ENCODE measurements at regions not wholly inside any gene's neighbourhood (a gene's known extent, or its start where the extent isn't known, plus 50 kb on each side); places are given as distances from the start of the nearest gene placed in this dataset.
"Not testable (repeated sequence)": the region's sequence is repeated elsewhere in the genome, so short reads cannot be mapped to it uniquely, and the experiment has no call there.

GRCh38 chr16:87044032-87044382, 273.2 kb downstream of the C16orf95 start:
- Histone ChIP-seq H3K27me3 (ENCODE audit: control insufficient read depth, insufficient read depth) (no peaks in the 10 kb centered on the region), H3K9me3 (ENCODE audit: control insufficient read depth, low read length) (no peaks in the 10 kb centered on the region), H3K4me1 (ENCODE audit: control insufficient read depth, insufficient read depth, low read length) (peaks cover 5% of the 10 kb centered on the region), H3K4me3 (ENCODE audit: low read length) (no peak overlapping the region), H3K27ac (ENCODE audit: low read length) (no peak overlapping the region)
- intact Hi-C loops (cut with DNase I): no loop called here
- DNase-seq (no peak), ATAC-seq (no peak)
- 71% methylated on average over 8 of the region's 8 CpGs for WGBS

- ATAC-seq (no peak), DNase-seq (no peak)
- Histone ChIP-seq H3K4me1 (ENCODE audit: control insufficient read depth, insufficient read depth, low read length) (peaks cover 5% of the 10 kb centered on the region), H3K4me3 (ENCODE audit: low read length) (no peak overlapping the region), H3K9me3 (ENCODE audit: control insufficient read depth, low read length) (no peaks in the 10 kb centered on the region), H3K27me3 (ENCODE audit: control insufficient read depth, insufficient read depth) (no peaks in the 10 kb centered on the region), H3K27ac (ENCODE audit: low read length) (no peak overlapping the region)
- WGBS: 92% methylated on average over 11 of the region's 11 CpGs
- intact Hi-C loops (cut with DNase I): no loop called here
These were observed 272.4 kb downstream of the C16orf95 start for GRCh38 chr16:87044829-87045228.

GRCh38 chr16:87045466-87046216, 271.6 kb downstream of the C16orf95 start:
- no peak for DNase-seq
- no peaks in the 10 kb centered on the region for H3K9me3 ChIP-seq (ENCODE audit: control insufficient read depth, low read length)
- intact Hi-C loops (cut with DNase I): no loop called here
- ATAC-seq: no peak
- no peaks in the 10 kb centered on the region for H3K27me3 ChIP-seq (ENCODE audit: control insufficient read depth, insufficient read depth)
- no peak overlapping the region for H3K4me3 ChIP-seq (ENCODE audit: low read length)
- no peak overlapping the region for H3K27ac ChIP-seq (ENCODE audit: low read length)
- H3K4me1 ChIP-seq (ENCODE audit: control insufficient read depth, insufficient read depth, low read length): peaks cover 5% of the 10 kb centered on the region
- WGBS: 83% methylated on average over 25 of the region's 25 CpGs

GRCh38 chr16:87046235-87046634, 271.0 kb downstream of the C16orf95 start:
- ATAC-seq (no peak), DNase-seq (no peak)
- H3K4me1 ChIP-seq (ENCODE audit: control insufficient read depth, insufficient read depth, low read length): peaks cover 5% of the 10 kb centered on the region
- WGBS: 95% methylated on average over 9 of the region's 9 CpGs
- no peaks in the 10 kb centered on the region for H3K9me3 ChIP-seq (ENCODE audit: control insufficient read depth, low read length)
- H3K4me3 ChIP-seq (ENCODE audit: low read length): no peak overlapping the region
- no peak overlapping the region for H3K27ac ChIP-seq (ENCODE audit: low read length)
- intact Hi-C loops (cut with DNase I): no loop called here
- H3K27me3 ChIP-seq (ENCODE audit: control insufficient read depth, insufficient read depth): no peaks in the 10 kb centered on the region

- ATAC-seq (no peak), DNase-seq (no peak)
- Histone ChIP-seq H3K27me3 (ENCODE audit: control insufficient read depth, insufficient read depth) (no peaks in the 10 kb centered on the region), H3K4me1 (ENCODE audit: control insufficient read depth, insufficient read depth, low read length) (peaks cover 5% of the 10 kb centered on the region), H3K4me3 (ENCODE audit: low read length) (no peak overlapping the region), H3K27ac (ENCODE audit: low read length) (no peak overlapping the region), H3K9me3 (ENCODE audit: control insufficient read depth, low read length) (no peaks in the 10 kb centered on the region)
- 79% methylated on average over 13 of the region's 13 CpGs for WGBS
- intact Hi-C loops (cut with DNase I): no loop called here
These were observed 269.8 kb downstream of the C16orf95 start for GRCh38 chr16:87047221-87048037.

GRCh38 chr16:87048038-87048729, 269.0 kb downstream of the C16orf95 start:
- 87% methylated on average over 9 of the region's 9 CpGs for WGBS
- no peak overlapping the region for H3K27ac ChIP-seq (ENCODE audit: low read length)
- no peaks in the 10 kb centered on the region for H3K27me3 ChIP-seq (ENCODE audit: control insufficient read depth, insufficient read depth)
- H3K4me3 ChIP-seq (ENCODE audit: low read length): no peak overlapping the region
- H3K4me1 ChIP-seq (ENCODE audit: control insufficient read depth, insufficient read depth, low read length): peaks cover 5% of the 10 kb centered on the region
- H3K9me3 ChIP-seq (ENCODE audit: control insufficient read depth, low read length): no peaks in the 10 kb centered on the region
- intact Hi-C loops (cut with DNase I): no loop called here
- DNase-seq (no peak), ATAC-seq (no peak)

- H3K27ac ChIP-seq (ENCODE audit: low read length): no peak overlapping the region
- no peaks in the 10 kb centered on the region for H3K9me3 ChIP-seq (ENCODE audit: control insufficient read depth, low read length)
- 64% methylated on average over 8 of the region's 8 CpGs for WGBS
- H3K4me3 ChIP-seq (ENCODE audit: low read length): no peak overlapping the region
- no peaks in the 10 kb centered on the region for H3K4me1 ChIP-seq (ENCODE audit: control insufficient read depth, insufficient read depth, low read length)
- intact Hi-C loops (cut with DNase I): no loop called here
- DNase-seq (no peak), ATAC-seq (no peak)
- H3K27me3 ChIP-seq (ENCODE audit: control insufficient read depth, insufficient read depth): no peaks in the 10 kb centered on the region
These were observed 268.5 kb downstream of the C16orf95 start for GRCh38 chr16:87048730-87049115.

GRCh38 chr16:87049216-87049615, 268.0 kb downstream of the C16orf95 start:
- H3K4me3 ChIP-seq (ENCODE audit: low read length); intact Hi-C loops (cut with DNase I); H3K9me3 ChIP-seq (ENCODE audit: control insufficient read depth, low read length); DNase-seq; H3K27me3 ChIP-seq (ENCODE audit: control insufficient read depth, insufficient read depth); H3K4me1 ChIP-seq (ENCODE audit: control insufficient read depth, insufficient read depth, low read length); ATAC-seq; H3K27ac ChIP-seq (ENCODE audit: low read length): not testable (repeated sequence)
- 86% methylated on average over 7 of the region's 7 CpGs for WGBS

GRCh38 chr16:87050142-87050541, 267.1 kb downstream of the C16orf95 start:
- intact Hi-C loops (cut with DNase I): no loop called here
- DNase-seq: no peak
- Histone ChIP-seq H3K27ac (ENCODE audit: low read length) (no peak overlapping the region), H3K9me3 (ENCODE audit: control insufficient read depth, low read length) (no peaks in the 10 kb centered on the region), H3K4me1 (ENCODE audit: control insufficient read depth, insufficient read depth, low read length) (no peaks in the 10 kb centered on the region), H3K4me3 (ENCODE audit: low read length) (no peak overlapping the region), H3K27me3 (ENCODE audit: control insufficient read depth, insufficient read depth) (no peaks in the 10 kb centered on the region)
- 83% methylated on average over 15 of the region's 15 CpGs for WGBS
- ATAC-seq: no peak

GRCh38 chr16:87051526-87052320, 265.5 kb downstream of the C16orf95 start:
- Histone ChIP-seq H3K4me3 (ENCODE audit: low read length) (no peak overlapping the region), H3K27ac (ENCODE audit: low read length) (no peak overlapping the region), H3K27me3 (ENCODE audit: control insufficient read depth, insufficient read depth) (no peaks in the 10 kb centered on the region), H3K9me3 (ENCODE audit: control insufficient read depth, low read length) (no peaks in the 10 kb centered on the region), H3K4me1 (ENCODE audit: control insufficient read depth, insufficient read depth, low read length) (no peaks in the 10 kb centered on the region)
- intact Hi-C loops (cut with DNase I): no loop called here
- 81% methylated on average over 18 of the region's 18 CpGs for WGBS
- ATAC-seq: no peak
- DNase-seq: no peak

Measured in right cardiac atrium (tissue), 5 donors.